ENCODE measurements at regions not wholly inside any gene's neighbourhood (a gene's known extent, or its start where the extent isn't known, plus 50 kb on each side); places are given as distances from the start of the nearest gene placed in this dataset.

- no peak for FAIRE-seq
These were observed 345.1 kb upstream of the PITX2 start for GRCh38 chr4:110967936-110968335.

DNA sequence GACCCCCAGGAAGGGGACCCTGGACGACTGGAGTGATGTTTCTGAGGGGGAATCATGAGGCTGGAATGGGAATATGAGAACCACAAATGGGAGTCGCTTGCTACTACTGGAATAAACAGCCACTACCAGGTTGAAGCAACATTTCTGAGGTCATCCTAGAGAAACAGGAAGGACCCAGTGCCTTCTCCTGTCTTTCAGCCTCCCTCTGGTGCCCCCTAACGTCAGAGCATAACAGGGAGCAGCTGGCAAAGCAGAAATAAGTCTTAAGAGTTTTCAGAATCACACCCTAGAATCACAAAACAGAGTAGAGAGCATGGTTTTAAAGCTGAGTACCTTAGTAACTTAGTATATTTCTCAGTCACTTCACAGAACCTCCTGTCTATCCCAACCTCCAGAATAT, 347.8 kb upstream of the PITX2 start:
- no peak for FAIRE-seq

DNA sequence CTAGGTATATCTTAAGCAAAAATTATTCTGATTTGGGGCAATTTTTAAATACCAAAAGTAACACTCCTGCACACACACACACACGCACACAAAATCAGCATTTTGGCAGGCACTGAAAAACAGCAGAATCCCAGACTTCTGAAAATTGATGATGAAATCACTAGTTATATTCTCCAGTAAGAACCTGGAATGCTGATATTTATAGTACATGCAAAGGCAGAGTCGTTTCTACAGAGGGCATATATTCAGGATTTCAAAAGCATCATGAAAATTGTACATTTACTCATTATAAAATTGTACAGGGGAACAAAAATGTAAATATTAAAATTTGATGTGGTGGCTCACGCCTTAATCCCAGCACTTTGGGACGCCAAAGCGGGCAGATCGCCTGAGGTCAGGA, 352.5 kb upstream of the PITX2 start:
- FAIRE-seq, result no peak

GRCh38 chr4:110977554-110977953, 354.7 kb upstream of the PITX2 start:
- no peak for FAIRE-seq

- no peak for FAIRE-seq
These were observed 355.9 kb upstream of the PITX2 start for GRCh38 chr4:110978761-110979160.

GRCh38 chr4:110982486-110982885, 359.6 kb upstream of the PITX2 start:
- no peak for FAIRE-seq

DNA sequence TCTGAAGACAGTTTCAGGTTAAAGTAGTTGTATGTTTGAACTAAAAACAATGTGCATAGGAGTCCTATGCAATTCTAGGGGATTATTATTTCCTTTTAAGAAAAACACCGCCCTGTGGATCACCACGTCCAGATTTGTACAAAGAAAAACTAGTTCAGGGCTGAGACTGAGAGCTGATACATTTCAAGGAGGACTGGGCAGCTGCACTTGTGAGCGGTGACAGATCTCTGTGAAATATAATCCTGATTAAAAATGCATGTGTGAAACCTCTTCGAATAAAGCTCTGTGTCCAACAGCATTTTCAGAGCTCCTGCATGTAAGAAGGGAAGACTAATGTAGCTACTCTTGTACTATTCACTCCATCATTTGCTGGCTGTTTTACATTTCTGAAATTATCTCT, 365.8 kb upstream of the PITX2 start:
- FAIRE-seq, result no peak

DNA sequence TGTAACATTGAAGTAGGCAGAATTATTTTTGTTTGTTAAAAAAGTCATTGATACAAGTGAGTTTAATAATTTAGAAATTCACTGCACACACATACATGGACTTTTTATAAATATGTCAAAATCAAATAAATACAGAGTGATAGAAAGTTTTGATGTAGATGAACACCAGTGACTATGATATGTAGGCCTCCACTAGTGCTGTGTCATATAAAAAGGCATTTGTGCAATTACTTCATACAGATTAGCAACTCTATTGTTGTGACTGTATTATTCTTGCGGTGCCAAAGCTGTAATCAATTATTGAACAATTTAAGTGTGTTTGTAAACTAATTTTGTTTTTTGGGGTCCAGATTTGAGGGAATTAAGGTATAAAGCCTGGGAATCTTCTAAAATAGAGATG, 366.2 kb upstream of the PITX2 start:
- FAIRE-seq, result no peak

GRCh38 chr4:110994781-110995180, 371.9 kb upstream of the PITX2 start:
- FAIRE-seq, result no peak

GRCh38 chr4:110998320-110998719, 375.4 kb upstream of the PITX2 start:
- FAIRE-seq, result no peak

DNA sequence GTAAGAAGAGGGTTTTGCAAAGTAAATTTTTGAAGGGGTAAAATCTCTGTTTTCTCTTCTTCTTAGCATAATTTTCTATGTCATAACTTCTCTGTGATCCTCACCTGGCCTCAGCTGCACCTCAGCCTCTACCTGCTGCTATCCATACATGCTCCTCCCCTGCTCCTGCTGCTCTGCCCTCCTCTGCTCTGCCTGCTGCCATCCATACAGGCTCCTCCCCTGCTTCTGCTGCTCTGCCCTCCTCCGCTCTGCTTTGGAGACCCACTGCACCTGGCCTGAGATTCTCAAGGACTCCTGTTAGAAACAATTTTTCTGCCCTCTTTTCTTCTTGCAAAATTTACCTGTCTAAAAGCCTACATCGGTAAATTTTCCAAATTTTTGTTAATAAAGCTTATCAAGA, 388.6 kb upstream of the PITX2 start:
- no peak for FAIRE-seq

DNA sequence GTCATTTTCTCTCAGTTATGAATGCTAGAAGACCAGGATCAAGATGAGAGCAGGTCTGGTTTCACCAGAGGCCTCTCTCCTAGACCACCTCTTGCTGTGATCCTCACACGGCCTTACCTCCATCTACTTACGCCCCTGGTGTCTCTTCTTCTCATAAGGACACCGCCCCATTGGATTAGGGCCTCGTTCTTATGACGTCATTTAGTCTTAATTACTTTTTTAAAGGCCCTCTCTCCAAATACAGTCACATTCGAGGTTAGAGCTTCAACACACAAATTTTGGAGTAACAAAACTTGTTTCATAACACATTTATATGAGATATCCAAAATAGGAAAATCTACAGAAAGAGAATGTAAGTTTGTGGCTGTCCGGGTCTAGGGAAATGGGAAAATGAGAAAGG, 391.0 kb upstream of the PITX2 start:
- no peak for FAIRE-seq

GRCh38 chr4:111014537-111014936, 391.7 kb upstream of the PITX2 start:
- no peak for FAIRE-seq

GRCh38 chr4:111016416-111016815, 393.5 kb upstream of the PITX2 start:
- FAIRE-seq, result no peak

DNA sequence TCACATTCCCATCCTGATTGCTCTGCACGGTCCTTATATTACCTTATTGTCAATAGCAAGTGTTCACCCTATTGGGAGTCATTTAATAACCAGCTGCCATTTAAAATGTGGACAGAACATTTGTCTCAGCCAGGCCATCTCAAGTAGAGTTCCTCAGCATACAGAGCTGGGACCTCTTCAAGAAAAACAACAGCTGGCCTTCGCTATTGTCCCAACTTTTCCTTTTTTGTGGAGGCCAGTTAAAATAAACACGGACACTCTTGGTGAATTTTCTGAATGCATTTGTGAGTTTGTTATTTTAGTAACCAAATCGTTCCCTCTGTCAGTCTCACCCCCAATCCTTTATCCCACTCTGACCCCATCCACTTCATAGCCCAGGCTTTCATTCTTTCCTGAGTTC, 395.3 kb upstream of the PITX2 start:
- FAIRE-seq, result no peak

DNA sequence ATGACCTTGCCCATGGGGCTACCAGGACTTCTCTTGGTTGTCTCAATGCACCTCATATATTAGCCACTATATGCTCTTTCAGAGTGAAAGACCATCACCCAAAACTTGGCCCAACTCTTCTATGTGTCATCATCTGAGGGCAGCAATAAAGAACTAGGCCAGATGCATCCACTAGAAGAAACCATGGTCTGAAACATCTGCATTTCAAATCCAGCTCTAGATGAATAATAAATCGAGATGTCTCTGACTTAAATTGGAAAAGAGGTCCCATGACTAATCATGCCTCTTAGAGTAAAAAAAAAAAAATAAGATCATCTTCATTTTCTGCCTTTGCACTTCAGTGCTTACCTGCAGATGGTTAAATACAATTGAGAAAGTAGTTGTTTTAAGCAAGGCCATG, 397.6 kb upstream of the PITX2 start:
- no peak for FAIRE-seq

DNA sequence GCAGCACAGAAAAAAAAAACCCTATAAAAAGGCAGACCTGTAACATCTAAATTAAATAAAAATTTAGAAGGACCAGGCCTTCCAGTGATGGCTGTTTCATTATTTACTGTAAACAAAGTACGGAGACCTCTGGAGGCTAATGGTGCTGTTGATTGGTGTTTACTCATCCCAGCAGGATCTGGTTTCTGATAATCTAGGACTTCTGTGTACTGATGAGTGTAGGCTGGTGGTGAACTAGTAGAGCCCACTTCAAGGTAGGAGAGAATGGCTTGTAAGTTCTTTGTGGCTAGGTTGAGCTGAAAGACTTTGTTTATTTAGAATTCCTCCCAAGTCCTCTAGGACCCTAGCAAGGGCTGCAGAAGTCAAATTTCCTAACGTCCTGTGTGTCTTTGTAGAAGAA, 398.1 kb upstream of the PITX2 start:
- FAIRE-seq, result no peak

- no peak for FAIRE-seq
These were observed 399.9 kb upstream of the PITX2 start for GRCh38 chr4:111022758-111023157.

DNA sequence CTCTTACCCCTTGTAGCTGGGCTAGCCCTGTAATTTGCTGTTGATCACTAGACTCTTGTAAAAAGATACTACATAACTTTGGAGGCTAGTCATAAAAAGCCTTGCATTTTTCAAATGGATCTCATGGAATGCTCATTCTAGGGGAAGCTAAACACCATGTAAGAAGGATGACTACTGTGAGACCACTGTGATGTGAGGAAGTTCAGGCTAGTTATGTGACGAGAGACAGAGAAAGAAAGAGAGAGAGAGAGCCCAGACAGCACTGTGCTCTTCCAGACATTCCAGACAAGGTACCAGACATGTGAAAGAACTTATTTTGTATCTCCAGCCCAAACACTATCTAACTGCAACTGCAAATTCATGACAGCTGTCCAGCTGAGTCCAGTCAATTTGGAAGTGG, 404.6 kb upstream of the PITX2 start:
- FAIRE-seq, result no peak

GRCh38 chr4:111028795-111029194, 405.9 kb upstream of the PITX2 start:
- FAIRE-seq, result no peak

GRCh38 chr4:111031001-111031579, 408.2 kb upstream of the PITX2 start:
- no peak for FAIRE-seq

- FAIRE-seq, result no peak
These were observed 408.7 kb upstream of the PITX2 start for GRCh38 chr4:111031596-111031995.

GRCh38 chr4:111037591-111038360, 414.9 kb upstream of the PITX2 start:
- no peak for FAIRE-seq

- no peak for FAIRE-seq
These were observed 418.0 kb upstream of the PITX2 start for GRCh38 chr4:111040904-111041303.

DNA sequence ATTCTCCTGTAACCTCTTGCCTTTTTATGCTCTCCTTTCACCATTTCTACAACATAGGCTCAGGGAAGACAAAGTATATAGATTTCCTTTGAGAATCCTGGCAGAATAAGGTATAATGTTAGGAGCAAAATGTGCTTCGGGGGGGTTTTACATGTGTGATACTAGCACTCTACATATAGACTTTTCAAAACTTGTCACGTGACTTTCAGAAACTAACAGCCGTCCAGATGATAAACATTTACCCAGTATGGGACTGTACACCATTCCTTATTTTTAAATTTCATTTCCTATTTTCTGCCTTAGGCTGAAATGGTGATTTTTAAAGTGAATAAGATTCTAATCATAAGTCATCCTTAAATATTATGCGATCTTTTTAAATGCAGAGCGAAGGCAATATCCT, 420.4 kb upstream of the PITX2 start:
- FAIRE-seq, result no peak

Data from G401.6 (cell line).